ENCODE measurements at regions not wholly inside any gene's neighbourhood (a gene's known extent, or its start where the extent isn't known, plus 50 kb on each side); places are given as distances from the start of the nearest gene placed in this dataset.
"Not testable (repeated sequence)": the region's sequence is repeated elsewhere in the genome, so short reads cannot be mapped to it uniquely, and the experiment has no call there.

DNA sequence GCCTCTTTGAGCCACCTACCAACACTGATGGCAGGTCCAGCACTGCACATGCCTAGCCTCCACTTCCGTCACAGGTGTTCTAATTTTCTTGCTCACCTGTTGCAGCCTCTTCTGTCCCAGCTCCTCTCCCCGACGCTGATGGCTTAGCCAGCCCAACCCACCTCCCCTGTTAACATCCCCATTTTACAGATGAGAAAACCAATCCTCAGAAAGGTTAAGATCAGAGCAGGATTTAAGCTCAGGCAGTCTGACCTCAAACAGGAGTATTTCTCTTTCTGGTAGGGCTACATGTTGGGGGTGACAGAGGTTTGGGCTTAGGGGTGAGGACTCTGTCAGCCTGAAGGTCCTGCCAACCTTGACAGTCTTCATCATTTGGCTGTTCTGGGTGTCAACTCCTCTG, 74.5 kb upstream of the PITX1 start:
- CTCF ChIA-PET = no interaction called here
- POLR2A ChIA-PET = no interaction called here

DNA sequence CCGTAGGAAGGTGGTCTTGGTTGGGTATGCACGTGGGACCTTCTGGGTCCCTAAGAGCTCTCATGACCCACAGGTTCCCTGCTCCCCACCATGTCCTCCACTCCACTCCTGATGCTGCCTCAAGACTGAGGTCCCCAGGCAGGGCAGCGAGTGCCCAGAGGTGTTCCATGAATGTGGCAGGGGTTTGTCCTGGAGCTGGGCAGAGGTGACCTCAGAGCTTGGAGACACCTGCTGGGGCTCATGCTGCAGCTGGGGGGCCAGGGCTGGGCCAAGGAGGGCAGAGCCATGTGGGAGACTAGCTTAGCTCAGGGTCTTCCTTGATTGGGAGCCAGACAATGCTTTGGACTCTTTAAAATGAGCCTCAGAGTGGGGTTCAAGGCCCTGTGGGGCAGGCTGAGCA, 74.0 kb upstream of the PITX1 start:
- ChIA-PET POLR2A (no interaction called here), CTCF (no interaction called here)

DNA sequence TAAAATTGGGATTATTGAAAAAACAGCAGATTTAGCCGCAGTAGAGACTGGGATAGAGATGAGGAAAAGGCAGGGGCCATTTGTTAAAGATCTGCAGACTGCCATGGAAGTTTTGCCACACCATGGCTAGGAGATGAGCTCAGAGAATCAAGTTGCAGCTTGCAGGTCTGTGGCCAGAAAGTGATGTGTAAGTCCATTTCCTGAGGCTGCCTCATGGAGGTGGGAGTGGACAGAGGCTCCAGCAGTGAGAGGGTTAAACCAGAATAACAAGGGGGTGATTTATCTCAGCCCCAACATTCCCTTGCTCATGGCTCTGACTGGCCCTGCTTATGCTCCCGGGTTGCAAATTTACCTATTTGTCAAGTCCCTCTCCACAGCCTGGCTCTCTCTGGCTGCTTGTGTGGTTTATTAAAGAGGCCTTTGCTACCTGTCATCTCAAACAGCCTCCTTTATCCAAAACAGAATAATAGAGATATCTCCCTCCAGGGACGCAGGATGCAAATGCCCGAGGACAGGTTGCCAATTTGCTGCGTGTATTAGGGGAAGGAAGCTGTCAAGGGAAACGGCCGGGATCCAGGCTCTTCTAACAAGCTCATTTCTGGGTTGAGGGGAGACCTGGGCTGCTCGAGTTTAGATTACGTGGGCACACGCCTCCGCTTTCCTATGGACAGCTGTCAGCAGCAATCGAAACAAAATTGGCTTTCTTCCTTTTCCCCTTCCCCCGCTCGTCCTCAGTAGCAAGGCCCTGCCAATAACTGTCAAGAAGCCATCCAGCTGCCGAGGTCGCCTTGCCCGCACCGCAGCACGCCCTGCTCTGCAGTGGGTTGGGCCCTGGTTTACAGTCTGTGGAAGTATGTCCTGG, 72.8 kb upstream of the PITX1 start:
- POLR2A ChIA-PET = interaction anchor here (0.6 kb wide), 1 partner anchor 442 kb away, joined by 3 read pairs; no protein-coding TSS in a partner anchor
- CTCF ChIA-PET = no interaction called here

DNA sequence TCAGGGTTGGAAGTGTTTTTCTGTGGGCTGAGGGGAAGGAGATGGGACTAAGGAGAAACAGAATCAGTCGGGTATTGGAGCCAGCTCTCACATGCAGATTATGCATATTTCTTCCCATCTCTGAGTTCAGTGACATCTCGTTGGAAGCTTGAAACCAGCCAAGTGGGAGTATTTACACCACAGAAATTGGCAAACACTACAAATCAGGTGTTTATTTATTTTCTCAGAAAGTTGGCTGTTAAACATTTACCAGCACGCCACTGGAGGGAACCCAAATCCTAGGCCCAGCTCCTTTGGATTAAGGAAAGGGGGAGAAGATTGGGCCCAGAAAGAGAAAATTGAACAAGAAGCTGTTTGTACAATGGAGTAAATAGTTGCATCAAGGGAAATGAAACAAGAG, 72.1 kb upstream of the PITX1 start:
- ChIA-PET CTCF (no interaction called here), POLR2A (no interaction called here)

DNA sequence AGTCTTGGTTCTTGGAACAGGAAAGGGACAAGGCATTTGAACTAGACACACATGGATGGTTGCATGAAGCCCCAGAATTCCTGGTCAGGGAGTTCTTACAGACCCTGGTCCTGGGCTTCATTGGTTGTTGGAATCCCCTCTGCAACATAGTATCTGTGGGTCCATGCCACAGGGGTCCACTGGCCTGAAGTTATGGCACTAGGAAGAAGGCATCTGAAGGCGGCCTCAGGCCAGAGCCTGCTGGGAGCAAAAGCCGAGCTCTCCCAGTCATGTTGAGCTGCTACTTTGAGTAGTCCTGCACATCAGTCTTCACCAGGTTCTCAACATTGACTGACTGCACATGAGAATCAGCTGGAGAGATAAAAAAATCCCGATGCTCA, 71.1 kb upstream of the PITX1 start:
- CTCF ChIA-PET = no interaction called here
- POLR2A ChIA-PET = no interaction called here

DNA sequence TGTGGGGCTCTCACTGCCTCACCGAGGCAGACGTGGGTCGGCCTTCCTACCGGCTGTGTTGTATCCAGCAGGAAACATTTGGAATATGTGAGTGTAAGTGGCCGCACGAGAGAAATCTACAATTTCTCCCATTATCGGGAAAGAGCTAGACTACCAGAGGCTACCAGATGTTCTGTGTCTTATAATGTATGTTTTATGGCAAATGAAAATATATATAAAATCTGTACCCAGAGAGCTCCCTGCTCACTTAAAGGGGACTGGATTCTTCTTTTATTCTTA, 69.5 kb upstream of the PITX1 start:
- POLR2A ChIA-PET = no interaction called here
- CTCF ChIA-PET = no interaction called here

DNA sequence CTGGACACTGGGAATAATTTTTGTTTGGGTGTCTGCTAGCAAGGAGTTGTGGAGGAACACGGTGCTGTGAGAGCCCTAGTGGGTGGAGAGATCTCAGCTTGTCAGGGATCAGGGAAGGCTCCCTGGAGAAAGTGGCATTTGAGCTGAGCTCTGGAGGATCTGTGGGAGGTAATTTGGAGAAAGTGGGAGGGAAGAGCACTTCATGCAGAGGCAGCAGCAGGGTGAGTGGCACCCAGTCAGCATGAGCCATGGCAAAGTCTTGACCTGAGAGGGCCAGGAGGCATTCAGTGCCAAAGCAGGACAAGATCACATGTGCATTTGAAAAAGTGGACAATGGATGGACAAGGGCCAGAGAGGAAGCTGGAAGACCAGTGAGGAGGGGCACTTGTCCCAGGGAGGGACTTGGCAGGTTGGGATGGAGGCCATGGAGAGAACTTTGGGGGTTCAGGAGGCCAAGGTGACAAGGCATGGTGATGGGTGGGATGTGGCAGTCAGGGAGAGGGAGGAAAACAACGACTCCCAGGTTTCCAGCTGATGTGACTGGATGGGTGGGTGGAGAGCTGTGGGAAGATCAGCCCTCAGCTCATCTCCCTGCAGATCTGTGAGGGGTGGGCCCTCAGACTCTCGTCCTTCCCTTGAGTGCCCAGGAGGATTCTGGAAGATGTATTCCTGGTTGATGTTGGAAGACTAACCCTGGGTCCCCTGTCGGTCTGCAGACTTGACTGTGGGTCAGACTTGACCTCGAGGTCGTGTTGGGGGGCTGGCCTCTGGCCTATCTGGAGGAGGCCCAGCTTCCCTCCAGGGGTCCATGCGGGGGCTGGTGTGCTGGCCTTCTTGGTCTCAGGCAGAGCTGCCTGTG, 68.9 kb upstream of the PITX1 start:
- ChIA-PET POLR2A (no interaction called here), CTCF (no interaction called here)

DNA sequence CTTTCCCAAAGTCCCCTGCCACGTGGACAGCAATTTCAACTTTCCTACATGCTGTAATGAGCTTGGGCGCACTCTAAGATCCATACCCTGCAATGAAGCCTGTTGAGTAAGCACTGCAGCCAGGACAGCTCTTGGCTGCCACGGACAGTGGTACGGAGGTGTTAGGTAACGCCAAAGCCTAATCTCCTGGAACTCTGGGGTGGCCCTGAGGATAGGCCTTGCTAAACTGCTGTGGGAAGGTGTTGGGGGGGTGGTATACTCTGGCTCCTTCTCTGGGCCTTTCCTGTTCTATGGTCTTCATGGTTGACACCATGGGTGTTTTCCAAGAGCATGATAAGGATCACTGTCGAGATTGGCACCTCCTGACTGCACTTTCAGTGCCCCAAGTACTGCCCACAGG, 66.4 kb upstream of the PITX1 start:
- CTCF ChIA-PET = no interaction called here
- POLR2A ChIA-PET = no interaction called here

DNA sequence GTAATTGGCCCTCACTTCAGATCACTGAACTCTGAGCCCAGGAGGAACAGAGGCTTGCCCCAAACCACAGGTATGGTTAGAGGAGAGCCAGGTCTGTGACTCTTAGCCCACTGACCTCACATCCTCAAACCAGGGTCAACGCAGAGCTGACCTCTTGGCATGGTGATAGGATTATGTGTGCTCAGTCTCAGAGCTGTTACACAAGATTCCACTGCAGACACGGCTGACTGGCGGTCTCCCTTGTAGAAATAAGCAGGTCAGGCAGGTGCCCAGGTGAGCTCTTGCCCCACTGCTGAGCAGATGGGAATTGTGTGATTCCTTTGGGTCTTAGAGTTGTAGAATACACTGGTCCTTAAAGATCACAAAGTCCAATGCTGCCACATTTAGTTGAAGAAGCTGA, 66.0 kb upstream of the PITX1 start:
- CTCF ChIA-PET = no interaction called here
- POLR2A ChIA-PET = no interaction called here

DNA sequence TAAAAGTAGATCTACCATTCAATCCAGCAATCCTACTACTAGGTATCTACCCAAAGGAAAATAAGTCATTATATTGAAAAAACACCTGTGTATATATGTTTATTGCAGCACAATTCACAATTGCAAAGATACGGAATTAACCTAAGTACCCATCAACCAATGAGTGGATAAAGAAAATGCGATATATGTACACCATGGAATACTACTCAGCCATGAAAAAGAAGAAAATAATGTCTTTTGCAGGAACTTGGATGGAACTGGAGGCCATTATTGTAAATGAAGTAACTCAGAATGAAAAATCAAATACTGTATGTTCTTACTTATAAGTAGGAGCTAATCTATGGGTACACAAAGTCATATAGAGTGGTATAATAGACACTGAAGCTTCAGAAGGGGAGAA, 63.4 kb upstream of the PITX1 start:
- CTCF ChIA-PET = no interaction called here

DNA sequence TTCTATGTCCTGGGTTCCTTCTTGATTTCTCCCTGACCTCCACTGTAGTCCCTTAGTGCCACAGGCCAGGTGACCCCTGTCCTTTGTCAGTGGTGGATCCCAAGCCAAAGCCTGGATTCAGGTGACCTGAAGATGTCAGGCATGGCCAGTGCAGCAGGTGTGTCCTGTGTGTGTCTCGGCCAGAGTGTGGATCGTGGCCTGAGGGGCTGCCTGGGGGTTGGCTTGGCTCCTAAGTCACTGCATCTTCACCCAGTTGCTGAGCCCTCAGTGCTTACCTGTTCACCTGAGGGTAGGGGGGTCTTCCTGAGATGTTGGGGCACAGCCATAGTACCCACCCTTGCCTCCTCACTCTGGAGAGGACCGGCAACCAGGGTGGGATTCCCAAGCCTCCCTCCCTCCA, 61.8 kb upstream of the PITX1 start:
- ChIA-PET CTCF (no interaction called here), POLR2A (no interaction called here)

More for the DNA sequence above, 63.4 kb upstream of the PITX1 start:
- POLR2A ChIA-PET = no interaction called here

DNA sequence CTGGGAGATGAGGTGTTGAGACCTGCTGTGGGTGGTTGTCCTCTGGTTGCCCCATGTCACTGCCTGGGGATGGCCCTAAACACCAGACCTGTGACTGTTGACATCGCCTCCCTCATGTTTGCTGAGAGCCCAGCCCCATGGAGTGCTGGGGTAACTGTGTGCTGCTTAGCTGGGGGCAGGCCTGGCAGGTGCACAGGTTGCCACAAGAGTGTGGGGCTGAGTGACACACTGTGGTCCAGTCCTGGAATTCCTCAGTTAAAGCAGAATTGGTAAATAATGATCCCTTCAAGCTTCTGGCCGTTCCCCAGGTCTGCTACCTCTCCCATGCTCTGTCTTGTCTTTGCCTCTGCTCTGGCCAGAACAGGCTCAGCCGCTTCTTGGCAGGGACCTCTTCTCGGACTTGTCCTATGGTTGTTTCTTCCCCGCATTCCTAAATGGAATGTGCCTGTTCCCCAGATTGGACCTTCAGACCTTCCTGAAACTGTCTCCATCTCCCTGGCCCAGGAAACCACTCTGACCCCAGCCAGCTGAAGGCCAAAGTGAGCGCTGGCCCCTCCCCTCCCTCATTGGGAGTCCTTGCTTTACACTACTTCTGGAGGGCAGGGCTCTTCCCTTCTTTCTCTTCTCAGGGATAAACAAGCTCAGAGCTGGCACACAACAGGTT, 61.2 kb upstream of the PITX1 start:
- ChIA-PET POLR2A (no interaction called here), CTCF (no interaction called here)

DNA sequence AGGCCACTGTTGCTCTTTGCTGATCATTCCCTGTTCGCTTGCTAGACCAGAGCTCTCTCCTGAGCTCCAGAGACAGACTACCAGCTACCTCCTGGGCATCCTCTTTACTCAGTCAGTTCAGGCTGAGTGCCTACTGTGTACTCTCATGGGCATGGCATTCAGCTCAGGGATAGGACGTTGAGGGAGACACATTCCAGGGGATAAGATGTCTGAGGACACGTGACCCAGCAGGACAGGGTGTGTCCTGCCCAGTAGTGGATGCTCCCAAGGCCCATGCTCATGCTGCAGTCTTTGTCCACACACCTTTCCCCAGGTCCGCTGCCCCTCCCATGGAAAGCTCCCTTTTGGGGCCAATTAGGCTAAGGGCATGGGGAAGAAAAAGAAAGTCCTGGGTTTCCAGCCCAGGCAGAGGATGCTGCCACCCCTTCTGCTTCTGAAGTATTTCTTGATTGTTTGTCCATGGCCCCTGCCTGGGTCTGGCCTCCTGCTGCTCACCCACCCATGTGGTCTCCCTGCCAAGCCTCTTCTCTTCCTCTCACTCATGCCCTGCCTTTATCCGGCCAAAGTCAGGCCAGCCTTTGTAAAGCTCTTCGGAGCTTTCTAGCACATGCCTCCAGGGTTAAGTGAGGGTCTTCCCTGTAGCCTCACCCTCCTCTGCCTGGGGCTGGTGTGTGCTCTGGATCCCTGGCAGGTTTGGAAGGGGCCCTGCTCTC, 60.5 kb upstream of the PITX1 start:
- ChIA-PET CTCF (no interaction called here), POLR2A (no interaction called here)

DNA sequence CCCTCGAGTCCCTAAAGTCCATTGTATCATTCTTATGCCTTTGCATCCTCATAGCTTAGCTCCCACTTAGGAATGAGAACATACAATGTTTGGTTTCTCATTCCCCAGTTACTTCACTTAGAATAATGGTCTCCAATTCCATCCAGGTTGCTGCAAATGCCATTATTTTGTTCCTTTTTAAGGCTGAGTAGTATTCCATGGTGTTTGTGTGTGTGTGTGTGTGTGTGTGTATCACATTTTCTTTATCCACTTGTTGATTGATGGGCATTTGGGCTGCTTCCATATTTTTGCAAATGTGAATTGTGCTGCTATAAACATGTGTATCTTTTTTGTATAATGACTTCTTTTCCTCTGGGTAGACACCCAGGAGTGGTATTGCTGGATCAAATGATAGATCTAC, 59.5 kb upstream of the PITX1 start:
- CTCF ChIA-PET, POLR2A ChIA-PET: not testable (repeated sequence)

DNA sequence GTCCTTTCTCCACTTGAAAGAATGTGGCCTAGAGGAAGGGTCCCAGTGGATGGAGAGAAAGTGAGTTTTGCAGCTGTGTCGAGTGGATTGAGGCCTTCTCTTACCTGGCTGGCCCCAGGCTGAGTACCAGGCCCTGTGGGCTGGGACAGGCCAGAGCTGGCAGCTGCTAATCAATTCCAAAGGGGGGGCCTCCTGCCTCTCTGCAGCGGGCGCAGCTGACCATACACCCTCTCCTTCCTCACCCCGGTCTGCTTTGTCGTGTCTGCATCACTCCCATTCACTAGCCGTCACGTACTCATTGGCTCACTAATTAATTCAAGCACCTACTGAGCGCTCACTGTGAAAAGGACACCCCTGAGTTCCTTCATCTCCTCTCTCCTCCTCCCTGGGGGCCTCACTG, 58.4 kb upstream of the PITX1 start:
- CTCF ChIA-PET = no interaction called here
- POLR2A ChIA-PET = no interaction called here

DNA sequence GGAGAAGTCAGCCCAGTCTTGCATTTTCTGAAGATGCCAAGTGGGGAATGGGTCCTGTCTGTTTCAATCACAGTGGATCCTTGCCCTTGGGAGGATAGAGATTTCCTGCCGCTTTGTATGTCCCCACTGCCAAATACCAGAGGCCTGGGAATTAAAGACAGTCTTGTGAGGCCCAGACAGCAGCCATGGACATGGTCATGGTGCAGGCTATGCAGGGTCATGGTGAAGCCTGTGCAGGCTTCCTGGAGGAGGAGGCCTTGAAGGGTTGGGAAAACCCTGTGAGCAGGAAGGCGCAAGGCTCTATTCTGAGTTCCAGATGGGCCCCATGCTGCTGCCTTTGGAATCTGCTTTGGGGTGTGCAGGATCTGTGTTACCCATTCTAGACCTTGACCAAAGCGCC, 57.3 kb upstream of the PITX1 start:
- ChIA-PET POLR2A (no interaction called here), CTCF (no interaction called here)

DNA sequence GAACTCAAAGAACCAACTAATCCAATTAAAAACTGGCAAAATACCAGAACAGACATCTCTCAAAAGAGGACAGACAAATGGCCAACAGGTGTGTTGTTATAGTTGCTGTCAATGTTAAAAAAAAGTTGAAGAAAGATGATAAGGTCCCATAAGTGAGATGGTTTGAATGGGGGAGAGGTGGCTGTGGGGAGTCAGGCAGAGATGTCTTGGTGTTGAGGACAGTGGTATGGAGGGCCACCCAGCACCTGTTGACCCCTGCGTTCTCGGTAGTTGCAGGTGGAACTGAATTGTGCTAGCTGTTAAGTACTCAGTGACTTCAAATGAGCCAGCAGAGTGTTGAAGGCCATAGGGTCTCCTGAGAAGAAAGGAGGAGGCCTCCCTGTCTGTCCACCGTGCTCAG, 55.9 kb upstream of the PITX1 start:
- ChIA-PET POLR2A (no interaction called here), CTCF (no interaction called here)

DNA sequence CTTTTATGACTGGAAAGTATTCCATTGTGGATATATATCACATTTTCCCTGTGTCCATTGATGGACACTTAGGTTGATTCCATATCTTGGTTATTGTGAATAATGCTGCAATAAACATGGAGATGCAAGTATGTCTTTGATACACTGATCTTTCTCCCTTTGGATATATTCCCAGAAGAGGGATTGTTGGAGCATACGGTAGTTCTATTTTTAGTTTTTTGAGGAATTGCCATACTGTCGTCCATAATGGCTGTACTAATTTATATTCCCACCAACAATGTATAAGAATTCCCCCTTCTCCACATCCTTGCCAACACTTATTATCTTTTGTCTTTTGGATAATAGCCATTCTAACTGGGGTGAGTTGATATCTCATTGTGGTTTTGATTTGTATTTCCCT, 54.9 kb upstream of the PITX1 start:
- ChIA-PET CTCF (no interaction called here), POLR2A (no interaction called here)

DNA sequence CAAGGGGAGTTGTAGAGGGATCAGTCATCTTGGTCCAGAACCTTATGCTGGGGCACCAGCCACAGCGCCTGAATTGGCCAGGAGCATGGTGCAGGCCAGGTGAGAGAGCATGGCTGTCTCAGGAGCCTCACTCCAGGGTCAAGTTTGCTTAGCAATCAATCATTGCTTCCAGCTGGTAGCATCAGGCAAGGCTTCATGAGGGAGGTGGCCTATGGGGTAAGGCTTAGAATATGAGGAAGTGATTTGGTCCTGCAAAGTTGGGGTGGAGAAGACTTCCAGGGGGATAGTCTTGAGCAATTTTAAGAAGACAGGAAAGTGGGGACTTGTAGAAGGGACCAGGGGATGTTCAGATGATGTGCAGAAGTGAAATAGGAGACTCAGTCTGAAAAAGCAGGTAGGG, 53.9 kb upstream of the PITX1 start:
- ChIA-PET CTCF (no interaction called here), POLR2A (no interaction called here)

DNA sequence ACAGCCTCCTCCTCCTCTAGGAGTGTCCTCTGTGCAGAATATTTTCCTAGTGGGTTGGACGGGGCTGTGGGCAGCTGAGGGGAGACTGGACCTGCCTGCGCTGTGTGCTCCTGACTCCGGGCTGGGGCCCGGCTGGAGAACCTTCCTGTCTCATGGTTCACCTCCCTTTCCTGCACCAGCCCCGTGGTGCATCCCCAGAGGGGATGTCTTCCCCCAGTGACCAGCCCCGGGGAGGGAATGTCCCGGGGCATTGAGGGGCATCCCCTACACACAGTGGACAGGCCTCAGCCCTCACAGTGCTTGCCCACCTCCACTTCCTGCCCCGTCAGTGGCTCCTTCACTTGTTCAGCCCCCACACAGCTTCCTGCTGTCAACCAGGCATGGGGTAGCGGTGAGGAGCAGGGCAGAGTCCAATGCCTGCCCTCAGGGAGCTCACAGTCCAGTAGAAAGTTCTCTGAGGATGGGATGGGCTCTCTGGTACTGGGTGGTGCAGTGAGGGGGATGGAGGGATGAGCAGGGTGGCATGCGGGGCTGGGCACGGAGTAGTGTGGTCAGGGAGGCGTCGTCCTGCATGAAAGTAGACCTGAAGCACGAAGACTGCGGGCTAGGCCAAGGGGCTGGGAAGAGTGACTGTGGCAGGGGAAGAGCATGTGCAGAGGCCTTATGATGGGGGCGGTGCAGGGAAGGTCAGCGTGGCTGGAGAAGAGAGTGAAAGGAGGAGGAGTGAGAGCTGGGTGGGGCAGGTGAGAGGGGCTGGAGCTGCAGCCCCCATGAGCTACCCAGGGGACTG, 52.1 kb upstream of the PITX1 start:
- ChIA-PET POLR2A (no interaction called here), CTCF (interaction anchor here (0.5 kb wide), 1 partner anchor 316 kb away, joined by 4 read pairs; no protein-coding TSS in a partner anchor)

Measured in activated CD8-positive, alpha-beta memory T cell treated with anti-CD3 and anti-CD28 coated beads for 36 hours (primary cell).